ENCODE measurements at regions not wholly inside any gene's neighbourhood (a gene's known extent, or its start where the extent isn't known, plus 50 kb on each side); places are given as distances from the start of the nearest gene placed in this dataset.
A peak's percentile ranks its signal among the peaks of the same experiment; 100 is the strongest.

DNA sequence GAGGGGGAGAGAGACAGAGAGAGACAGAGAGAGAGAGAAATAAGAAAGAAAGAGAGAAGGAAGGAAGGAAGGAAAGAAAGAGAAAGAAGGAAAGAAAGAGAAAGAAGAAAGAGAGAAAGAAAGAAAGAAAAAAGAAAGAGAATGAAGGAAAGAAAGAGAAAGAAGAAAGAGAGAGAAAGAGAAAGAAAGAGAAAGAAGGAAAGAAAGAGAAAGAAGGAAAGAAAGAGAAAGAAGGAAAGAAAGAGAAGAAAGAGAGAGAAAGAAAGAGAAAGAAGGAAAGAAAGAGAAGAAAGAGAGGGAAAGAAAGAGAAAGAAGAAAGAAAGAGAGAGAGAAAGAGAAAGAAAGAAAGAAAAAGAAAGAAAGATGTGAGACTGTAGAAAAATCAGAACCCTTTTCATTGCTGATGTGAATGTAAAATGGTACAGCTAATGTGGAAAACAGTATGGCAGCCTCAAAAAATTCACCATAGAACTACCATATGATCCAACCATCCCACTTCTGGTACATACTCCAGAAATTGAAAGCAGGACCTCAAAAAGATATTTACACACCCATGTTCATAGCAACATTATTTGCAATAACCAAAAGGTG lies 203.4 kb upstream of the POU3F3 start:
- FAIRE-seq (no peak), DNase-seq (ENCODE audit: low spot score in 2 of 2) (no peak)

DNA sequence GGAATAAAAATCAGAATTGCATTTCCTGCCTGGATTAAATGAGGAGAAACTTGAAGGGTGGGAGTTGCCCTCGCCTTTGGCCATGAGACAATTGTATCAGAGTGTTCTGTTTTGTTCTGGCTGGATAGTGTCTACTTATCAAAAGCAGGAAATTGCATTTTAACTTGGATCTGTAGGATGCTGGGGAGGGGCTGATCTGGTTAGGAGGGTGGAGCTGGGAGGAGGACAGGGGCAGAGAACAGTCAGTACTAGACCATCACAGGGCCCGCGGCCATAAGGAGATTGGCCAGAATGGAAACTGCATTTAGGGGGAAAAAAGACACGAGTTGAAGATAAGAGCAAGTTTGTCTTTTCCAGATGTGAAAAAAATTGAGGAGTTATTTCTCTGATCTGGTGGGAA lies 199.1 kb upstream of the POU3F3 start:
- DNase-seq (ENCODE audit: low spot score in 2 of 2) = no peak
- FAIRE-seq = no peak

DNA sequence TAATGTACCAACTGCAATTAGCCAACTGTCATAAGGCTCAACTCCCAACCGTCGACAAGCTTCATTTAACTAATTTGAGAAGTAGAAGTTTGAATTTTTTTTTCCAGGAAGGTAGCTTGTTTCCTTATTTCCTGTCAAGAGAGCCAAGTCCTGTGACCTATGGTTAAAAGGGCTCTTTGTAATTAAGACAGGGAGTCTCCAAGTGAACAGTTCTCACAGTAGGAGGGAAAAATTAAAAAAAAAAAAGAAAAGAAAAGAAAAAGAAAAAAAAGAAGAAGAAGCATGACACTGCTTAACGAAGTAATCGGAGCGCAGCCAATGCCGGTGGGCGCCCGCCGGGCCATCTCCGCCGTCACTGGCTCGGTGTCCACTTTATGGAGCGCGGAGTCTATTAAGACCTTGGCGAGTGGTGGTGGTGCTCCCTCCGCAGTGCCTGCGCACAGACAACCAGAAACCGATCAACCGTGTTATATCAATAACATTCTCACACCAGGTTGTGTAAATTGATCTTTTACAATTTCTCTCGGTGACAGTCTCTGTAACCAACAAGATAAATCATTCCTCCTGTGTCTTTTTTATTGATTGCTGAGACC lies 197.2 kb upstream of the POU3F3 start:
- no peak for DNase-seq (ENCODE audit: low spot score in 2 of 2)
- FAIRE-seq = no peak

DNA sequence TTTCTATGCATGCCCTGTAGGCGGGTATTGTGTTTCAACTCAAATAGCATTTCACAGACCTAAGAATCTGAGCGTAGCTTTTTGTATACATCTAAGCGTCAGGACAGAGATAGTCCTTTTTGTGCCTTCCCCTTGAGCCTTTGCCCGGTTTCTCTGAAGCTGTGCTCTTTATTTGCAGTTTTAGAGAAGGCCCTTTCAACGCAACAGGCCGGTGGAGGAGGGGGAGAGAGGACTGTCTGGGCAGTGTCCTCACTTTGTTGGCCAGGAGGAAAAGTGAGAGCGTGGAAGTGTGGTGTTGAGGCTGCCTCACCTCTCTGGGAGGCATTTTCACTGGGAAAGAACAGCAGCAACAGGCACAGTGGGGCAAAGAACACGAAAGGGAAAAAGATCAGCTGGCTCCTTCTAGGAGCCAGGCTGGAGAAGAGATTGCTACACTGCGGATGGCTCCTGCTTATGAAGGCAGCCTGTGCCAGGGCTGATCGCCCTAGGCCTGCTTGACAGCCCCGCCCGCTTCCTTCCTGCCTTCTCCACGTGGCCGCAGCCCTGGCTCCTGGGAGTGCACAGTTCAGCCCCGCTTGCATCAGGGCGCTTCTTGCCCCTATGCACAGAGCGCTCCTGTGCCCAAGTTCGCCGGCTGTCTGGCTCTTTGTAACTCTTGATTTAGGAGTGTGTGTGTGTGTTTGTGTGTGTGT lies 195.6 kb upstream of the POU3F3 start:
- FAIRE-seq = no peak
- peak; percentile 18 to 50 for DNase-seq (ENCODE audit: low spot score in 2 of 2)

DNA sequence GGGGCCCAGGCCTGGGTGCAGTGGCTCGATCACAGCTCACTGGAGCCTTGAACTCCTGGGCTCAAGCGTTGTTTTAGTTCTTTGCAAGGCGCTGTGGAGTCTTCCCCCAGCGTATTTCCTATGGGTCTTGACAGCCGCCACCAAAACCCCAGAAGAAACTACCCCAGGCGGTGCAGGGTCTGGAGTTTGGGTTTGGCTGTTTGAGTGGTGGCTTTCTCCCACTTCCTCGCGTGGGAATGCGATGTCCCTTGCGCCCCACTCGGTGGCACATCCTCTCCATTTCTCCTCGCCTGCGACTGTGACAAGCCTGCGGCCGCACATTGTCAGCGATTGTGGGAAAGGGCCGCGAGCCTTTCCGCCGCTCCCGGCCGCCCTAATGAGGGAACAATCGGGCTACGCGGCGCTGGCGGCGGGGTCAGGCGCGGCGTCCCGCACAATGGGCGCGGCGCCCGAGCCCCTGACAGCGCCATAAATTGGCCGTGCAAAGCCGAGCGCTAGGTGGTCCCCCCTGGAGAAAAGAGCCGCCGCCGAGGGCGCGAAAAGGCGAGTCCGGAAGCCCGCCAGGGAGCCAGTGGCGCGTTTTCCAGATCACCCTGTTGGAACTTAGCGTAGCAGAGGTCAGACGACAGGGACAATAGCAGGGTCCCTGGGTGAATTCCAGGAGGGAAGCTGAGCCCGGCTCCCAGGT lies 194.9 kb upstream of the POU3F3 start:
- DNase-seq (ENCODE audit: low spot score in 2 of 2) = peak; percentile 46 to 55
- FAIRE-seq = no peak

DNA sequence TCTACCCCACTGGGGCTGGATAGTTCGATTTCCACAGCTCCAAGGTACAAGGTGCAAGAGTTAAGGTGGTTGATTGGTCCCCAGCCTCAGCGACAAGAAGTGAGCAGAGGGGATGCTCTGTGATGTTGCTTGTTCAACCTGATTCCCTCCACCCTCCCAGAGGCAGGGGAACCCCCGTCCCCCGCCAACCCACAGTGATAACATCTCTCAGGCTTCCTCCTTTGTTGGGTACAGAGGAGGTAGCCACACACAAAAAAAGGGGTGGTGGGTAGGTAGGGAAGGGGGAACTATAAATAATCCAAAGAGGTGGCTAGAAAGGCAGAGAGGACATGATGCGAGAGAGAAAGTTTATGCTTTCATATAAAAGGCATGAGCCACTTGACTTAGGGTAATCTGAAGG lies 192.9 kb upstream of the POU3F3 start:
- DNase-seq (ENCODE audit: low spot score in 2 of 2) (no peak), FAIRE-seq (no peak)

DNA sequence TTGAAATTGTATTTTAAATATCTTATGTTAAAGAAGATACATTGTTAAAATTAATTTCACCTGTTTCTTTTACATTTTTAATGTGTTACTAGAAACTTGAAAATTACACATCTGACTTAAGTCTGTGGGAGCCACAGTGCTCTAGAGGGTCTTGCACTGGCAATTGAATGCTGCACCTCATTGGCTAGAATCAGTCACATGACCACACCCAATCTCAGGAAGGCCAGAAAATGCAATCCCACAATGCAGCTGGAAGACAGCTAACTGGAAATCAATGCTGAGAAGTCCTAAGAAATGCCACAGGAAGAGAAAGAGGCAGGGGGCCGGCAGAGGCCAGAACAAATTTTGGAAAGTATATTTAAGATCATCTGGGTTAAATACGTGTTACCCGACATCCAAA lies 189.2 kb upstream of the POU3F3 start:
- no peak for DNase-seq (ENCODE audit: low spot score in 2 of 2)
- FAIRE-seq = no peak

DNA sequence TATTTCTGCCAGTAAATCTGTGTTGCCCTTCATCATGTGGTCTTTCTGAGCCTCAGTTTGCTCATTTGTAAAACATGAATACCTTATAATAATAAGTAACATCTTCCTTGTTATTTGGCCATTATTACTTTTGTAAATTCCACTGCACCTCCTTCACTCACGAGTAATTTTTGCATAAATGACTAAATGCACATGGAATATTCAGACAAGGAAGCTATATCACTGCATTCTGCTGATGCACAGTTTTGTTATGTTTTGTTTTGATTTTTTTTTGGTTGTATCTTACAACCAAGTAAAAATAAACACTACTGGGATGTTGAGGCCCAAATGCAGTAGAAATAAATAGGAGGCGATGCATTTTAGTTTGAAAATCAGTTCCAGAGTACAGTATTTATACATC lies 185.3 kb upstream of the POU3F3 start:
- no peak for DNase-seq (ENCODE audit: low spot score in 2 of 2)
- FAIRE-seq = no peak

DNA sequence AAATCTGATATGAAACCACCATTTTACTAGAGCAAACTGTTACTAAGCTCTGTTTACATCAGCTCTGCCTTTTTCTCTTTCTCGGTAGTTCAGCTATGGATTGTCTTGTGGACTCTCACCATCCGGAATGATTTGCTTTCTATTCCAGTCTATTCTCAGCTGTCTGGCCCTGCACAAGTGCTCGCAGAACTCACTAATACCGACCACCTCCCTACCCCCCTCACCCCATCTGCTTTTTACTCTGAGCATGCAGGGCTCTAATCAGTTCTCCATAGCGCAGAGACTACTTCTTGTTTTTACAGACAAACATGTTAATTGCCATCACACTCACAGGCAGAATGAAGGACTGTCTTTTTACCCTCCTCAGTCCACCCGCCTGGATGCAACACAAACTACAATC lies 180.7 kb upstream of the POU3F3 start:
- FAIRE-seq = no peak
- DNase-seq (ENCODE audit: low spot score in 2 of 2) = no peak

DNA sequence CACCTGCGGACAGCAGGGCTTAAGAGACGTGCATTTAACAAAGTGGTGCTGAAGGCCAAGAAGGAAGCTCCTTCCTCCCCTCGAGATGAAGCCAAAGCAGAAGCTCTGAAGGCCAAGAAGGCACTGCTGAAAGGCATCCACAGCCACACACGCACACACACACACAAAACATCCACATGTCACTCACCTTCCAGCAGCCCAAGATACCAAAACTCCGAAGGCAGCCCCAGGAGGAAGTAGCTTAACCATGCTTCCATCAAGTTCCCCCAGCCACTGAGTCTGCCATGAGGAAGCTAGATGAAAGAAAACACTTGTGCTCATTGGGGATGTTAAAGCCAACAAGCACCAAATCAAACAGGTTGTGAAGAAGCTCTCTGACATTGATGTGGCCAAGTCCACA lies 175.7 kb upstream of the POU3F3 start:
- DNase-seq (ENCODE audit: low spot score in 2 of 2) (no peak), FAIRE-seq (no peak)

DNA sequence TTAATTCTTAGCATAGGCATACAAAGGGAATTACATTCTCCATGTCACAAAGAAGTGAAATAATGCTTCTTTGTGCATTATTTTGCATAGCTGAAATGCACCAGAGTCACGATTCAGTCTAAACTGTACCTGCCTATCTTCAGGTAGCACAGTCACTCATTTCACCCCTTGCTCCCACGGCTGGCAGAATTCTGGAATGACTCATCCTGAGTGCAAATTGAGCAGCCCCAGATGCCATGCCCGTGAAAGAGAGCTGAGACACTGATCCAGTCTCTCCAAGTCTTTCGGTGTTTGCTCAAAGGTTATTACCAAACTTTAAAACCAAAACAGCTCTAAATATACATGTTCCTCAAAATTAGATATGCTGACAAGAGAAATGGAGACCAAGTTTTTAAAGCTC lies 168.3 kb upstream of the POU3F3 start:
- FAIRE-seq = no peak

DNA sequence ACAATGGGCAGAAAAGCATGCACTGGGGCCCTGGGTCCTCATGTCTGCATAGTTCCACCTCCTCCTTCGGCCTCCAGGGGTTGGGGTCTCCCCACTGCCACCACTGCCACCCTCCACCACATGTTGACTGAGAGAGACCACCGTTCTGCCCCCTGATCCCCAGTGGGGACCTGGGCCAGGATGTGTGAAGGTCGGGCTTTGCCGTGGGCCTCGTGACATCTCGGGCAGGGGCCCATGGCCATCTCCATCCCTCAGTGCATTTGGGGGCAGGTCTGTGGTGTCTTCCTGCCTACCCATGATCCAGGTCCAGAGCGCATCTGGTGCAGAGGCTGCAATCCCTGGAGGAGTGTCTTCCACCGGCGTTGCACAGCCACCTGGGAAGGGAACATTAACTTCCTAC lies 166.8 kb upstream of the POU3F3 start:
- FAIRE-seq (no peak), DNase-seq (ENCODE audit: low spot score in 2 of 2) (no peak)

More for the DNA sequence above, 168.3 kb upstream of the POU3F3 start:
- no peak for DNase-seq (ENCODE audit: low spot score in 2 of 2)

DNA sequence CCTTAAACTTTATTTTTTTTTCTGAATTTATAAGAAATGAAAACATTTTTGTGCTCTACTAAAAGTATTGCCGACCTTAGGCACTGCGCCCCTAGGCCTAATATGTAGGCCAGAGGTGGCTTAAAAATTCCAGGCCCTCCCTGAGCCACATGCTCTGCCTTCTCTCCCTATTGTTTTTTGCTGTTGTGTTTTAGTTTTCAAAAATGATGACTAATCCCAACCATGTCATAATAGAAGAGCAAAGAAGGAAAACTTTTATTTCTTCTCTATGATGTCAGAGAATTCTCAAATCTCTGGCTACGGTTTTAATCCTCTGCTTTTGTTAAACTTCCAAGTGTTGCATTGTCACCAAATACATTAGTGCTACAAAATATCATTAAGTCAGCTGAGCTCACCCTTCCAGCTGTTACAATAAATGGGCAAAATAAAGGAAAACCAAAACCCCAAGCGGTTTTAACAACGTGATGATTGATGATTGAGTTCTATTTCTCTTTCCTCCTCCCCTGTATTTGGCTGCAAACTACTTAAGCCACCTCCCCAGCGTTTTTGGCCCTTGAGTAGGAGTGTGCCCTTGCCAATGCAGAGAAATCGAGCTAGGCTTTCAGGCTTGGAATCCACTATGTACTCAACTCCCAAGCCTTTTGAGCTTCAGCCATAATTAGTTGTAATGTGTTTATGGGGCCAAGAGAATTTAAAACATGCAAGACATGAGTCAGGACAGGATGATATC lies 163.5 kb upstream of the POU3F3 start:
- FAIRE-seq = no peak

DNA sequence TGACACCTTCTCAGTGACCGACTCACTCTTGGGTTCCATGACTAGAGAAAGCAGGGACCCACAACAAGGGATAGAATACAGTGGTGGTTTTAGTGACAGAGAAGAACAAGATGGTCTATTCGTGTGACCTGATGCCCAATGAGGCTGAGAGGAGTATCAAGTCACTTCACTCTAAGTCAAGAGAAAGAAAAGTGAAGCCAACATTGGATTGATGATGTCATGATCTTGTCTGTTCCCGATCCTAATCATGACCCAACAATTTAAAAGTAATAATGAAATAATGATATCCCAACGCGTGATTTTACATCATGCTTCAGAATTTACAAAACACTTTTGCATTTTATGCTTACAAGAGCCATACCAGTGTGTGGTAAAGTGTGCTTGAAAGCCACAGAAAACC lies 155.6 kb upstream of the POU3F3 start:
- FAIRE-seq (no peak), DNase-seq (ENCODE audit: low spot score in 2 of 2) (no peak)

More for the DNA sequence above, 163.5 kb upstream of the POU3F3 start:
- no peak for DNase-seq (ENCODE audit: low spot score in 2 of 2)

DNA sequence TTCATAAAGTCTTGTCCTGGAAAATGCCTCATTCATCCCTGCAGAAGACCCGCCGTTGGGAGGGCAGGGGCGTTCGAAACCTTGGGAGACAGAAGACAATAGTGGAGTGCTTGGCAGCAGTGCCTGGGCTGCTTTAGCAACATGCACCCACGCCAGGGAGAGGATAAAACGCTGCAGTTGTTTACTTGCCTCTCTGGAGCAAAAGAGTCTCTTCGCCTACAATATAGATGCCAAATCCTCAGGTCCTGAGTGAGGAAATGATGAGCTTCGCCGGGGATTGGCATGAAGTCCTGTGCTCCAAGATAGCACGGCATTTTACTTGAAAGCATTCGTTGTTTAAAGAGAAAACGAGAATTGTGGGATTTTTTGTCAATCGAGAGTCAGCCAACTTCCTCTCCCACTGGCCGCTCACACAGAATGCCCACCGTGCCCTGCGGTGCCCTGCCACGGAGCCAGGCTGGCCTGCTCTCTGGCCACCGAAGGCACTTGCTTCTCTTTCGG lies 152.5 kb upstream of the POU3F3 start:
- no peak for DNase-seq (ENCODE audit: low spot score in 2 of 2)
- no peak for FAIRE-seq

DNA sequence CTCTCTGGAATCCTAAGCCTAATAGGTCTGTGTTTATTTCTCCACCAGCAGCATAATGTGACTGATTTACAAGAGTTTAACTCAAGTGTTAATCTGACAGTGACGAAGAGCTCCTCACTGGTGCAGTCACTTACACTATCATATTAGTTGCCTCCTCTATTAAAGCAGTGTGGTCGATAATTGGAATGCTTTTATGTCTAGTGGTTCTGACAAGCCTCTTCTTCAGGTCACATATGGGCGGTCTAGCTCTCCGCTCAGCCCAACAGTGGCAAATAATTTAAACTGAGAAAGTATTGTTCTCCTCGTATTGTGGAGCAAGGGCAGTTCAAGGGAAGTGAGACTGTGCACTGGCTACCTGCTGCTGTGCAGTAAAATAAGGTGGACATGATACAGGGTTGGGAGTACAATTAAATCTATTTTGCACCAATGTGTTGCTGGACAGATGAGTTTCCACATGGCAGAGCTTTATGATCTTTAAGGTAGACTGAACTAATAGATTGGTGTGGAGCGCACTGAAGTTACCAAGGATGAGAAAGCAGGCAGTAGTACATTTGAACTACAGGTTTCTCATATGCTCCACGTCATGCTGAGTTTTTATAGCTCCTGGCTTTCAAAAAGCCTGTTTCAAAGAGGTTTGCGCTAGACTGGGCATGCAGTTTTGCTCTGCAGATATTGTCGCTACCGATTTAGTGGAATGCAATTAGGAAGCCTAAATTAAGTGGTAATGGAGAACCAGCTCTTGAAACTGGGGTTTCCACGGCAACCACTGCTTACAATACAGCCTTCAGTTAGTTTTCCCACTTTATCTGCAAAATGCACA lies 151.7 kb upstream of the POU3F3 start:
- no peak for FAIRE-seq

DNA sequence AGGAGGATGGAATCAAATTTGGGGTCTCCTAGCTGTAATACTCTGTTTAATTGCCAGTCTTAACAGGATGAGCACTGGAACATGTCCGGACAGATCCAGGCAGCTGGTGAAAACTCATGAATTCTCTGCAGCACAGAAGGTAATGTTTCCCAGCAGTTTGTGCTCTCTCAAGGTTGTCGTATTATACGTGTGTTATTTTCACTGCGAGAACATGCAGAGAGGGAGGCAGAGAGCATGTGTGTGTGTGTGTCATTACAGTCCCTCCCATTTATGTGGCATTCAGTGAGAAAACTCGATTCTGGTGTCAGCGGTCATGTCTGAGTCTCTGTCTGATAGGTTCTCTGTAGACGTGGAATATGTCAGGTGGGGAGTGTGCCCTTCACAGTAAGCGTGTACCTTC lies 150.2 kb upstream of the POU3F3 start:
- DNase-seq (ENCODE audit: low spot score in 2 of 2) = no peak
- FAIRE-seq = no peak

More for the DNA sequence above, 151.7 kb upstream of the POU3F3 start:
- no peak for DNase-seq (ENCODE audit: low spot score in 2 of 2)

DNA sequence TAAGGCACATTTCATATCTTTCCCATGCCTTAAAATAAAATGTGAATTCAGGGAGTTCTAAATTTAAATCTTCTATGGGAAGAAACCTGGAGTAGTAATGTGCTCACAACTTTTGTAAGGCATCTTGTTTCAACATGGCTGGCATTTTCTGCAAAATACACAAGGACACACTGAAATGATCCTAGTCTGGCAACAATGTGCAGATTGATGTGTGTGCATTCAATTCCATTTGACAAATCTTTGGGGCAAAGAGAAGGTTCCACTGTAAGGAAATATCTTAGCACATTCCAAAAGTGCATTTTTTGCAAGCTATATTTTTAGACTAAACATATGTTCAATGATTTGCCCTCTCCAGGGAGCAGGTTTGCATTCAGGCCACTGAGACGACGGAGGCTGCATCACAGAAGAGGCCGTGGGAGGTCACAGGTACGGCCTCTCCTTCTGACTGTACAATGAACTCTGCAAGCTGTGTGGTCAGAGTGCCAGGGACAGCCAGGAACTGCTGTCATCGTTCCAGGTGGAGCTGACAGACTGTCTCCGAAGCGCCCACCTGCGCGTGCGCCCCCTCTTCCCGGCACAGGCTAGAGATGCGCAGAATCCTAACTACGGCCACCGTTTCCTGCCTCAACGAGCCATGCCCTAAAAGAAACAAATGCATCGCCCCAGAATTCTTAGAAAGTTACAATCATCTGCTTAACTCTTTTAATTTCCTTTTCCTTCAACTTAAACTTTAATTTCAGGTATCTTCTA lies 149.2 kb upstream of the POU3F3 start:
- FAIRE-seq = no peak
- no peak for DNase-seq (ENCODE audit: low spot score in 2 of 2)

DNA sequence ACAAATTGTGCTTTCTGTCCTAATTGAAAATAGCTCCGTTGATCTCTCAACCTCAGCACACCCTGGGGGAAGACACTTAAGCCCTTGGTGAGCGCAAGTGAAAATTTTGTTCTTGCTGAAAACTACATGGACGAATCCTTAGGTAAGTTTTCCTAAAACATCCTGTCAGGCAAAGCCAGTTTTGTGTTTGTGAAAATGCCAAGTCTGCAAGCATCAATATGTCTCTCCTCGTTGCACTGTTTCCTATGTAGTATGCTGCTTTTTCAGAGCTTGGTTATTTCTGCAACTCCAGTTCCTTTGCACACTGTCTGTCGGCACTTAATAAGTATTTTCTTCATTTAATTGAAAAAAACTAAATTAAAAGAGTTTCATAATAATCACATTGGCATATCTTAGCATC lies 146.9 kb upstream of the POU3F3 start:
- DNase-seq (ENCODE audit: low spot score in 2 of 2) (no peak), FAIRE-seq (no peak)

Data from frontal cortex (tissue), 3 donors.